ENCODE measurements at regions not wholly inside any gene's neighbourhood (a gene's known extent, or its start where the extent isn't known, plus 50 kb on each side); places are given as distances from the start of the nearest gene placed in this dataset.

GRCh38 chr2:10992023-10992791, 80.5 kb downstream of the KCNF1 start:
- Histone ChIP-seq H3K4me3 (ENCODE audit: low read depth, low read length, poor library complexity, severe bottlenecking) (no peak overlapping the region), H3K4me1 (ENCODE audit: insufficient read depth, low read length, poor library complexity, severe bottlenecking) (no peaks in the 10 kb centered on the region), H3K27ac (ENCODE audit: low read depth, low read length, poor library complexity, severe bottlenecking) (no peak overlapping the region), H3K36me3 (ENCODE audit: insufficient read depth, low read length, poor library complexity, severe bottlenecking) (no peaks in the 10 kb centered on the region), H3K27me3 (replicated peaks; ENCODE audit: insufficient read depth, low read depth, low read length, poor library complexity) (no peaks in the 10 kb centered on the region), H3K9me3 (ENCODE audit: low read depth, low read length, poor library complexity, severe bottlenecking) (no peaks in the 10 kb centered on the region)
- BruUV-seq (replicated peaks): no TSS peak
- intact Hi-C loops (cut with micrococcal nuclease; ENCODE audit: unreplicated experiment): no loop called here
- ChIA-PET CTCF (no interaction called here), POLR2A (ENCODE audit: low non-redundant PET) (no interaction called here)
- DNase-seq (ENCODE audit: low spot score): no peak
- no peak for TF ChIP-seq EZH2 (IDR thresholded peaks at IDR 0.05; ENCODE audit: borderline replicate concordance, low read depth, low read length, poor library complexity, severe bottlenecking)
- TF ChIP-seq, protein P1, sequence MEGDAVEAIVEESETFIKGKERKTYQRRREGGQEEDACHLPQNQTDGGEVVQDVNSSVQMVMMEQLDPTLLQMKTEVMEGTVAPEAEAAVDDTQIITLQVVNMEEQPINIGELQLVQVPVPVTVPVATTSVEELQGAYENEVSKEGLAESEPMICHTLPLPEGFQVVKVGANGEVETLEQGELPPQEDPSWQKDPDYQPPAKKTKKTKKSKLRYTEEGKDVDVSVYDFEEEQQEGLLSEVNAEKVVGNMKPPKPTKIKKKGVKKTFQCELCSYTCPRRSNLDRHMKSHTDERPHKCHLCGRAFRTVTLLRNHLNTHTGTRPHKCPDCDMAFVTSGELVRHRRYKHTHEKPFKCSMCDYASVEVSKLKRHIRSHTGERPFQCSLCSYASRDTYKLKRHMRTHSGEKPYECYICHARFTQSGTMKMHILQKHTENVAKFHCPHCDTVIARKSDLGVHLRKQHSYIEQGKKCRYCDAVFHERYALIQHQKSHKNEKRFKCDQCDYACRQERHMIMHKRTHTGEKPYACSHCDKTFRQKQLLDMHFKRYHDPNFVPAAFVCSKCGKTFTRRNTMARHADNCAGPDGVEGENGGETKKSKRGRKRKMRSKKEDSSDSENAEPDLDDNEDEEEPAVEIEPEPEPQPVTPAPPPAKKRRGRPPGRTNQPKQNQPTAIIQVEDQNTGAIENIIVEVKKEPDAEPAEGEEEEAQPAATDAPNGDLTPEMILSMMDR (conservative IDR thresholded peaks at IDR 0.05; ENCODE audit: low read depth, low read length): no peak

- Histone ChIP-seq H3K9me3 (ENCODE audit: low read depth, low read length, poor library complexity, severe bottlenecking) (no peaks in the 10 kb centered on the region), H3K27ac (ENCODE audit: low read depth, low read length, poor library complexity, severe bottlenecking) (no peak overlapping the region), H3K4me1 (ENCODE audit: insufficient read depth, low read length, poor library complexity, severe bottlenecking) (no peaks in the 10 kb centered on the region), H3K27me3 (replicated peaks; ENCODE audit: insufficient read depth, low read depth, low read length, poor library complexity) (no peaks in the 10 kb centered on the region), H3K36me3 (ENCODE audit: insufficient read depth, low read length, poor library complexity, severe bottlenecking) (no peaks in the 10 kb centered on the region), H3K4me3 (ENCODE audit: low read depth, low read length, poor library complexity, severe bottlenecking) (no peak overlapping the region)
- TF ChIP-seq, protein P1 (conservative IDR thresholded peaks at IDR 0.05; ENCODE audit: low read depth, low read length): no peak
- no peak for TF ChIP-seq EZH2 (IDR thresholded peaks at IDR 0.05; ENCODE audit: borderline replicate concordance, low read depth, low read length, poor library complexity, severe bottlenecking)
- intact Hi-C loops (cut with micrococcal nuclease; ENCODE audit: unreplicated experiment): no loop called here
- ChIA-PET CTCF (no interaction called here), POLR2A (ENCODE audit: low non-redundant PET) (no interaction called here)
- BruUV-seq (replicated peaks): no TSS peak
- DNase-seq (ENCODE audit: low spot score): no peak
These were observed 81.3 kb downstream of the KCNF1 start for GRCh38 chr2:10993001-10993481.

DNA sequence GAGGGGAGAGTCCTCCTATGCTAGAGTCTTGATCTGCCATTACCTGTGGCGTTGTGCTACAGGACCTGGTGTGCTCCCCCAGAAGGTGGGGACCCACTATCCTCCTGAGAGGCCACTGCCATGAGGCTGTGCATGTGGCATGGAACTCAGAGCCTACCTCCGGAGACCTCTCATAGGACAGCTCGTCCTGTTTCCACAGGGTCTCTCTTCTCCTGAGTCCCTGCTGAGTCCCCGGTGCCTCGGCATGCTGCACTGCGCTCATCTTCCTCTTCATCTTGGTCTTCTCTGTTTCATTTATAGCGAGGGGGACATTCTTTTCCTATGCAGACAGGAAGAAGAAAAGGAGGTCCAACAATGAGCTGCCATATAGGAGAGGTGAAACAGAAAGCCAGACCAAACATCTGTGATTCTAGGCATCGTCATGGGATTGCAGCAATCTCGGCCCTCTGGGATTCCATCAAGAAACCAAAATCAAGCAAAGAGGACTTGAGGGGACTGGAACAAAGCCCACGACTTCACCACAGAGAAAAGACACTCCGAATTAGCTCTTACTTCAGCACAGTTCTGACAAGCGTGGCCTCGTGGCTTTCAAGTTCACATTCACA, 83.7 kb downstream of the KCNF1 start:
- Histone ChIP-seq H3K9me3 (ENCODE audit: low read depth, low read length, poor library complexity, severe bottlenecking) (no peaks in the 10 kb centered on the region), H3K27ac (ENCODE audit: low read depth, low read length, poor library complexity, severe bottlenecking) (no peak overlapping the region), H3K4me3 (ENCODE audit: low read depth, low read length, poor library complexity, severe bottlenecking) (no peak overlapping the region), H3K27me3 (replicated peaks; ENCODE audit: insufficient read depth, low read depth, low read length, poor library complexity) (no peaks in the 10 kb centered on the region), H3K36me3 (ENCODE audit: insufficient read depth, low read length, poor library complexity, severe bottlenecking) (no peaks in the 10 kb centered on the region), H3K4me1 (ENCODE audit: insufficient read depth, low read length, poor library complexity, severe bottlenecking) (no peaks in the 10 kb centered on the region)
- no TSS peak for BruUV-seq (replicated peaks)
- POLR2A ChIA-PET (ENCODE audit: low non-redundant PET): no interaction called here
- intact Hi-C loops (cut with micrococcal nuclease; ENCODE audit: unreplicated experiment): no loop called here
- TF ChIP-seq, protein P1 (conservative IDR thresholded peaks at IDR 0.05; ENCODE audit: low read depth, low read length): no peak
- no peak for TF ChIP-seq EZH2 (IDR thresholded peaks at IDR 0.05; ENCODE audit: borderline replicate concordance, low read depth, low read length, poor library complexity, severe bottlenecking)
- CTCF ChIA-PET: no interaction called here
- DNase-seq (ENCODE audit: low spot score): no peak
